ENCODE measurements at regions not wholly inside any gene's neighbourhood (a gene's known extent, or its start where the extent isn't known, plus 50 kb on each side); places are given as distances from the start of the nearest gene placed in this dataset.

GRCh38 chr7:41067576-41067975, 635.3 kb downstream of the INHBA start:
- DNase-seq, result no peak
- Histone ChIP-seq H3K27ac (no peak overlapping the region), H3K9me3 (no peaks in the 10 kb centered on the region), H3K4me1 (no peaks in the 10 kb centered on the region), H3K36me3 (no peaks in the 10 kb centered on the region), H3K4me3 (no peak overlapping the region), H3K27me3 (no peaks in the 10 kb centered on the region)
- WGBS, 2 donors (ENCODE audit: low coverage in 1 of 2), result 85% methylated on average over 1 of the region's 1 CpG; no CpG with 5 or more reads in 1 of the 2 donors
- intact Hi-C loops (cut with DNase I; ENCODE audit: low total_unique reads), result no loop called here
- TF ChIP-seq POLR2AphosphoS5 (IDR thresholded peaks at IDR 0.05) (no peak), POLR2A (IDR thresholded peaks at IDR 0.05) (no peak), CTCF (IDR thresholded peaks at IDR 0.05) (no peak), EP300 (IDR thresholded peaks at IDR 0.05; ENCODE audit: low read depth) (no peak)
- in situ Hi-C loops (cut with MboI; ENCODE audit: low pct_ligation_motif_present in 1 of 4, low pct_unique_long_range_greater_than_20kb in 1 of 4, low sequenced_read_pairs in 3 of 4), result no loop called here

- peak; percentile 21 for DNase-seq
Observed at GRCh38 chr7:41065663-41066062, 637.2 kb downstream of the INHBA start.

GRCh38 chr7:41063116-41063515, 639.8 kb downstream of the INHBA start:
- Histone ChIP-seq H3K4me3 (no peak overlapping the region), H3K4me1 (no peaks in the 10 kb centered on the region), H3K27me3 (no peaks in the 10 kb centered on the region), H3K36me3 (no peaks in the 10 kb centered on the region), H3K27ac (no peak overlapping the region), H3K9me3 (no peaks in the 10 kb centered on the region)
- TF ChIP-seq POLR2A (IDR thresholded peaks at IDR 0.05) (no peak), CTCF (IDR thresholded peaks at IDR 0.05) (no peak), POLR2AphosphoS5 (IDR thresholded peaks at IDR 0.05) (no peak), EP300 (IDR thresholded peaks at IDR 0.05; ENCODE audit: low read depth) (no peak)
- in situ Hi-C loops (cut with MboI; ENCODE audit: low pct_ligation_motif_present in 1 of 4, low pct_unique_long_range_greater_than_20kb in 1 of 4, low sequenced_read_pairs in 3 of 4) (no loop called here), intact Hi-C loops (cut with DNase I; ENCODE audit: low total_unique reads) (no loop called here)
- WGBS, 2 donors (ENCODE audit: low coverage in 1 of 2), result 60 to 66% methylated on average over 4 of the region's 4 CpGs
- DNase-seq, result no peak

More at GRCh38 chr7:41065663-41066062, 637.2 kb downstream of the INHBA start:
- WGBS, 2 donors (ENCODE audit: low coverage in 1 of 2), result 54 to 57% methylated on average over 4 of the region's 4 CpGs
- in situ Hi-C loops (cut with MboI; ENCODE audit: low pct_ligation_motif_present in 1 of 4, low pct_unique_long_range_greater_than_20kb in 1 of 4, low sequenced_read_pairs in 3 of 4) (no loop called here), intact Hi-C loops (cut with DNase I; ENCODE audit: low total_unique reads) (no loop called here)
- Histone ChIP-seq H3K9me3 (no peaks in the 10 kb centered on the region), H3K27ac (no peak overlapping the region), H3K27me3 (no peaks in the 10 kb centered on the region), H3K4me3 (no peak overlapping the region), H3K36me3 (no peaks in the 10 kb centered on the region), H3K4me1 (no peaks in the 10 kb centered on the region)
- no peak for TF ChIP-seq POLR2A (IDR thresholded peaks at IDR 0.05)
- no peak for TF ChIP-seq CTCF (IDR thresholded peaks at IDR 0.05)
- TF ChIP-seq EP300 (IDR thresholded peaks at IDR 0.05; ENCODE audit: low read depth), result no peak

- no peak for DNase-seq
- H3K27me3 ChIP-seq, result no peaks in the 10 kb centered on the region
- TF ChIP-seq EP300 (IDR thresholded peaks at IDR 0.05; ENCODE audit: low read depth) (no peak), CTCF (IDR thresholded peaks at IDR 0.05) (no peak)
- no peak overlapping the region for H3K27ac ChIP-seq
- in situ Hi-C loops (cut with MboI; ENCODE audit: low pct_ligation_motif_present in 1 of 4, low pct_unique_long_range_greater_than_20kb in 1 of 4, low sequenced_read_pairs in 3 of 4) (no loop called here), intact Hi-C loops (cut with DNase I; ENCODE audit: low total_unique reads) (no loop called here)
- no peaks in the 10 kb centered on the region for H3K4me1 ChIP-seq
- H3K4me3 ChIP-seq, result no peak overlapping the region
- no peaks in the 10 kb centered on the region for H3K36me3 ChIP-seq
- WGBS, 2 donors (ENCODE audit: low coverage in 1 of 2), result 84 to 94% methylated on average over 3 to 6 of the region's 6 CpGs
- H3K9me3 ChIP-seq, result no peaks in the 10 kb centered on the region
Observed at GRCh38 chr7:41060796-41061195, 642.1 kb downstream of the INHBA start.
